Colonic mucosa (tissue), 4 donors: ENCODE measurements at regions not wholly inside any gene's neighbourhood (a gene's known extent, or its start where the extent isn't known, plus 50 kb on each side); places are given as distances from the start of the nearest gene placed in this dataset.

ENCODE experiments used
- DNase-seq: peaks from one replicate; pipeline ENCODE4 v3.0.0-alpha.2; 2020
- H3K27ac ChIP-seq: fragments of 200-600 bp; one replicate; pipeline ENCODE4 v1.8.0; 2021
- H3K27me3 ChIP-seq: fragments of 200-600 bp; one replicate; pipeline ENCODE4 v1.8.0; 2021
- H3K36me3 ChIP-seq: fragments of 200-600 bp; one replicate; pipeline ENCODE4 v1.8.0; 2021
- H3K4me1 ChIP-seq: fragments of 200-600 bp; one replicate; pipeline ENCODE4 v1.8.0; 2021; ENCODE audit warnings: mild to moderate bottlenecking
- H3K4me3 ChIP-seq: fragments of 200-600 bp; one replicate; pipeline ENCODE4 v1.8.0; 2021
- H3K9ac ChIP-seq, 2 donors: one replicate each; pipeline ENCODE4 v1.7.0; 2013; ENCODE audit warnings: control low read depth in 2 of 2, low read depth in 2 of 2, low read length in 2 of 2
- H3K9me3 ChIP-seq: fragments of 200-600 bp; one replicate; pipeline ENCODE4 v1.8.0; 2021
- CTCF ChIP-seq: fragments of 200-600 bp; IDR thresholded peaks from one replicate; pipeline ENCODE4 v1.8.0; 2022; ENCODE audit warnings: antibody characterized with exemption, mild to moderate bottlenecking
- intact Hi-C: fragments of 100-400 bp; cut with DNase I; formaldehyde crosslinking; loops from one replicate; pipeline ENCODE4 v1.14.1; 2022
- donor health status: healthy.
- donor health status: DM: no; HTN: no; CAD: no.
- donor health status: DM: no; HTN: no; CAD: no.

- no peaks in the 10 kb centered on the region for H3K27me3 ChIP-seq
- H3K4me1 ChIP-seq = no peaks in the 10 kb centered on the region
- no peak overlapping the region for H3K9ac ChIP-seq
- no peak overlapping the region for H3K27ac ChIP-seq
- DNase-seq = no peak
- no peak overlapping the region for H3K4me3 ChIP-seq
- TF ChIP-seq CTCF = no peak
- intact Hi-C loops = no loop called here
- H3K9me3 ChIP-seq = no peaks in the 10 kb centered on the region
- H3K36me3 ChIP-seq = no peaks in the 10 kb centered on the region
Measured at GRCh38 chr1:47523835-47524215, 86.0 kb downstream of the FOXD2 start.

GRCh38 chr1:47524272-47524671, 86.4 kb downstream of the FOXD2 start:
- no peaks in the 10 kb centered on the region for H3K9me3 ChIP-seq
- TF ChIP-seq CTCF = no peak
- H3K27me3 ChIP-seq = no peaks in the 10 kb centered on the region
- H3K27ac ChIP-seq = no peak overlapping the region
- no peaks in the 10 kb centered on the region for H3K36me3 ChIP-seq
- H3K4me3 ChIP-seq = no peak overlapping the region
- no peaks in the 10 kb centered on the region for H3K4me1 ChIP-seq
- no peak overlapping the region for H3K9ac ChIP-seq
- intact Hi-C loops = no loop called here
- DNase-seq = no peak

- H3K9ac ChIP-seq = no peak overlapping the region
- no peaks in the 10 kb centered on the region for H3K4me1 ChIP-seq
- no peaks in the 10 kb centered on the region for H3K27me3 ChIP-seq
- H3K36me3 ChIP-seq = no peaks in the 10 kb centered on the region
- H3K4me3 ChIP-seq = no peak overlapping the region
- DNase-seq = peak; percentile 77
- intact Hi-C loops = loop anchor here (5.0 kb wide), 3 partner anchors 95 to 185 kb away; no protein-coding TSS in a partner anchor
- H3K27ac ChIP-seq = no peak overlapping the region
- H3K9me3 ChIP-seq = no peaks in the 10 kb centered on the region
- TF ChIP-seq CTCF = peak; percentile 41
Measured at GRCh38 chr1:47527653-47528272, 89.9 kb downstream of the FOXD2 start.

- TF ChIP-seq CTCF = peak; percentile 59
- no peak overlapping the region for H3K9ac ChIP-seq
- intact Hi-C loops = loop anchor here (5.0 kb wide), 3 partner anchors 93 to 183 kb away; no protein-coding TSS in a partner anchor
- no peak overlapping the region for H3K4me3 ChIP-seq
- no peaks in the 10 kb centered on the region for H3K27me3 ChIP-seq
- no peaks in the 10 kb centered on the region for H3K9me3 ChIP-seq
- DNase-seq = no peak
- no peaks in the 10 kb centered on the region for H3K36me3 ChIP-seq
- peaks cover 4% of the 10 kb centered on the region for H3K4me1 ChIP-seq
- no peak overlapping the region for H3K27ac ChIP-seq
Measured at GRCh38 chr1:47529520-47530098, 91.8 kb downstream of the FOXD2 start.

- peaks cover 4% of the 10 kb centered on the region for H3K4me1 ChIP-seq
- intact Hi-C loops = no loop called here
- no peaks in the 10 kb centered on the region for H3K9me3 ChIP-seq
- H3K4me3 ChIP-seq = peak overlapping the region; percentile 28
- H3K36me3 ChIP-seq = no peaks in the 10 kb centered on the region
- H3K27ac ChIP-seq = no peak overlapping the region
- TF ChIP-seq CTCF = no peak
- no peak for DNase-seq
- H3K9ac ChIP-seq = peak overlapping the region in 1 of 2 donors; percentile 51
- H3K27me3 ChIP-seq = no peaks in the 10 kb centered on the region
Measured at GRCh38 chr1:47532921-47533792, 95.3 kb downstream of the FOXD2 start.
